Right lung (tissue), 2 donors: ENCODE measurements at regions not wholly inside any gene's neighbourhood (a gene's known extent, or its start where the extent isn't known, plus 50 kb on each side); places are given as distances from the start of the nearest gene placed in this dataset.
A peak's percentile ranks its signal among the peaks of the same experiment; 100 is the strongest.
"Not testable (repeated sequence)": the region's sequence is repeated elsewhere in the genome, so short reads cannot be mapped to it uniquely, and the experiment has no call there.

Experiments
- DNase-seq, 2 donors: peaks; one replicate each; pipeline ENCODE4 v3.0.0-alpha.2; 2013

DNA sequence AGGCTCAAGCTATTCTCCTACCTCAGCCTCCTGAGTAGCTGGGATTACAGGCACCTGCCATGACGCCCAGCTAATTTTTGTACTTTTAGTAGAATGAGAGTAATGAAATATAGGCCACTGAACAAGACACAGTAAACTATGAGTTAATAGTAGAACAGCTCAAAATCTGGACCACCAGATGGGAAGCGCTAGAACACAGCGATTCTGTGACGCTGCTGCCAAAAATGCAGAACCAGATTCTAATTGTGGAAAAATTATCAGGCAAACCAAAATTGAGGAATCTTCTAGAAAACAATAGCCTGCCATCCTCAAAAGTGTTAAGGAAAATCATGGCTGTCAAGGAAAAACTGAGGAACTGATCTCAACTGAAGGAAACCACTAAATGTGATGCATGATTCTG lies 111.4 kb upstream of the TIAM1 start:
- DNase-seq: no peak

DNA sequence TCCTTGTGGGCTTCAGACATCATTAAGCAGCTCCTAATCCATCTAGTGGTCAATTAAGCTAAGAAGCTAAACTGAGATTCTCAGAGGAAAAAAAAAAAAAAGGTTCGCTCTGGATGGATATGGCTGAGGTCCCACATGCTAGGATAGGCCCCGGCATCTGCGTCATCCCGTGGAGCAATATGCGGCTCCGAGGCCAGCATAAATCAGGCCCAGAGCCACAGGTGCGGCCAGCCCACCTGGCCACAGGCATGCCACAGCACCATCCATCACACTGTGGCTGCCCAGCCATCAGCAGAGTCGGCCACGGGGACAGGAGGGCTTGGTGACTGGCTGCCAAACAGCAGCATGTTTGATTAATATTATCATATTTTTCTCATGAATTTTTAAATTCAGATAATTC lies 106.9 kb upstream of the TIAM1 start:
- no peak for DNase-seq

DNA sequence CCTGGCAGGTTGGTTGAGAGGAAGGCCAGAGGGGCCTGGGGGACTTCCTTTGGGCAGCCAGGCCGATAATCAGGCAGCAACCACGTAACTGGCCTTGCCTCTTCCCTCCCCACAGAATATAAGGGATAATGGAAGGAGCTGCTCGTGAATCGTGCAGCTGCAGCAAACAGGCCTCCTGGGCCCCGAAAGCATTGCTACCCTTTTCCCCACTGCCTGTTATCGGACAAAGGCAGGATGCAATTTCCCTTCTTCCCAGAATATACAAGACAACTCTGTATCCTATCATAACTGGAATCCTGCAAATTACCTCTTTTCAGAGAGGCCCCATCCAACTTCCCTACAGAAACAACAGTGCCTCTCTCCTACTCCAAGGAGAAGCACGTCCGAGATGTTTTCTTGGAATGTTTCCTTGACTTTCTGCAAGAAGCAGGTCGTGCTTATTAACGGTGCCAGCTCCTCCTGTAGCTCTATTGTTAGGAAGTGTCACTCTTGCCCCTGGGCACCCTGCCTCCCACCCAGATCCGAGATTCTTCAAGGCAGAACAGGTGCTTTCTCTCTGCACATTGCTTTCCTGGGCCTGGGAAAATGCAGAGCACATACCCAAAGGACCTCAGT lies 106.0 kb upstream of the TIAM1 start:
- no peak for DNase-seq

DNA sequence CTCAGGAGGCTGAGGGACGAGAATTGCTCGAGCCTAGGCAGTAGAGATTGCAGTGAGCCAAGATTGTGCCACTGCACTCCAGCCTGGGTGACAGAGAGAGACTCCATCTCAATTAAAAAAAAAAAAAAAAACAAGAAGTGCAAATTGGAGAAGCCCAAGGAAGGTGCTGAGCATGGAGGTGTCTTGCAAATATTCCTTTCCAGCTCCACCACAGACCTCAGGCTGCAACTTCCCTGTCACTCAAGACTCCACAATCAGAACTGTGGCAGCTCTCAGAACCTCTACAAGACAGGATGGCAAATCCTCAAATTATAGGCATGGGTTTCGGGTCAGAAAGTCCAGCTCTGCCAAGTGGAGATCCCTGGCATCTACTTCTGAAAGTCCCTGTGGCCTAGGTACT lies 104.4 kb upstream of the TIAM1 start:
- DNase-seq: no peak

DNA sequence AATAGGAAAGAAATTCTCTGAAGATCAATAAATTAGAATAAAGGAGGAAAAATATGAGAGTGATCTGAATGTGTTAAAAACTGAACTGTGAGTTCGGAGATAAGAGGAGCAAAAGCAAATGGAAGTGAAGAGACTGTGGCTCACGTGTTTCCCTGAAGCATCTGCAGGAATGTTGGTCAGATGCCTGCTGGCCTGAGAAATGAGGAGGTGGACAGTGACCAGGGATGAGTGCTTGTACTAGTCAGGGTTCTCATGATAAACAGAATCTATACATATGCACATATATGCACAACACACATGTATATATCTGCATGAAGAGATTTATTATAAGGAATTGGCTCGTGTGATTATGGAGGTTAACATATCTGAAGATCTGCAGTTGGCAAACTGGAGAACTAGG lies 103.4 kb upstream of the TIAM1 start:
- no peak for DNase-seq

DNA sequence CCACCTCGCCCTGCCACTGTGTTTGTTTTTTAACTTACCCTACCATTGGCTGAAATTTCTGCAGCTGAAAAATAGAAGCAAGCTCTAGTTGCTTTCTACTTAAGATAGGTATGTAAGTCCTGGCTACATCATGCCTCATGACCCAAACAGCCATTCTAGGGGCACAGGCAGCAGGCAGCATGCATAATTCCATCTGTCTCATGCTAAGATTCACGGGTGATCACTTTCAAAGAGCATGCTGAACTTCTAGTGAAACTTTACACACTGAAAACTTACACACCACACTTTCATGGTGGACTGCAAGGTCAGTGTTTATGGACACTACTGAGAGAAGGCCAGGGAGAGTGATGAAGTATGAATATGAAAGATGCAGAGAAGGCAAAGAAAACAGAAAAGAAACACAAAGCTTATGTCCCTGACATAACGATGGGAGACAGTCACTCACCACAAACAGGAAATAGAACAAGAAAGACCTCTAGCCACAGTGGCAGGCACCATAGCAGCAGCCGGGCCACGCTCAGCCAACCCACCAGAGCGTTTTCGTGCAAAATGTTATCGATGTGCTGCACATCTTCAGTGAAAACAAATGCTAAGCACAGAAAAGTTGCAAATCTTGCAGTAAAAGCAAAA lies 102.3 kb upstream of the TIAM1 start:
- DNase-seq: no peak

DNA sequence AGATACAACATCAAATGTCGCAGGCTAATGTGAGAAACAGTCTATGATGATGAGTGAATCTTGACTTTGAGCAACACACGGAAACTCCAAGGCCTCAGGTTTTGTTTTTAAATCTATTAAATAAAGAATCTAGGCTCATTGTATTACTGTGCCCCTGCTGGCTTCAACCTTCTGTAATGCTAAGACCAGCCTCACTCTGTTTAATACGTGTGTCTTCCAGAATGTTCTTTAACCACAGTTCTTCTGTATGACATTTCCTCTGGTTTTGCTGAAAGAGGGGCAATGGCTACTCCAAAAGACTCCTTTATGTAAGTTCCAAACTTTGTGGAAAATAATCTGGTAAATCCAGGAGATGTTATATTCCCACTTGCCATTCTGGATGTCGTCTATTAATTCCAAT lies 101.1 kb upstream of the TIAM1 start:
- no peak for DNase-seq

DNA sequence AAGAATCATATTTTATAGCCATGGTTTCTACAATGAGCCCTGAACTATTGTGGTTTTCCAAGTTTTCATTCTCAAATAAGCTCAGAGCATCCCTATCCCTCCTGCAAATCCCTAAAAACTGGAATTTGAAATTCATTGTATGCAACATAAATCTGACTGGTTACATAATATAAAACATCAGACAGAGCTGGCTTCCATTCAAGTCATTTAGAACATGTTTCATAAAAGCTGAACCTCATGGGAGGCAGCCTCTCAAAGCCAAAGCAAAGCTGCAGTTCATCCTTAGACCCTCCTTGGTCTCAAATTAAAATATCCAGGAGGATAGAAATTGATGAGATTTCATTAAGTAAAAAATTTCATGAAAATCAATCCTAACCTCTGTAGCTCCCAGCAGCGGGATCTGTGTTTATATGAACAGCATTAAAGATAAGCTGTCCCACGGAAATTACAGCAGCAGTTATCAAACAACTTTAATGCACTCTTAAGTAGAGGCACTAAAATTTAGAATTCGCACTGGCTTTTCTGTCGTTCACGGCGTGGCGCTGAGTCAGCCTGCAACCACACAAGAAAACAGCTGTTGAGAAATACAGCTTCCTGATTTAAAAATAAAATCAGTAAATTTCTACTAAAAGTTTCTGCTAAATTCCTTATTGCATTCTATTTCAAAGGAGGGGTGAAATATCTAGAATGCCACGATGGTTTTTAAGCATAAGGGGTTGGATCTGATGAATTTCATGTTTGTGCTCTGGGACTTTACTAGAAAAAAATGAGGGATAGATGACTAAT lies 99.9 kb upstream of the TIAM1 start:
- peak; percentile 43 to 52 for DNase-seq

DNA sequence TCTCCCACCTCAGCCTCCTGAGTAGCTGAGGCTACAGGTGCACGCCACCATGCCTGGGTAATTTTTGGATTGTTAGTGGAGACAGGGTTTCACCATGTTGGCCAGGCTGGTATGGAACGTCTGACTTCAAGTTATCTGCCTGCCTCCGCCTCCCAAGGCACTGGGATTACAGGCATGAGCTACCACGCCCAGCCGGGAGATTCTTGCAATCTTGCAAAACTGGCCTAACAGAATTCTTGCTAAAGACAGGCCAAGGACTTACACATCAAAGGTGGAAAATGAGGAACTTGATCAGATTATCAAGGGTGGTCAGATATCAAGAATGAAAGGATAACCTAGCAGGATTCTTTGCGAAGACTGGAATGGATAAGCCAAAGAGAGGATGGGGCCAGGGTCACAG lies 98.3 kb upstream of the TIAM1 start:
- no peak for DNase-seq

DNA sequence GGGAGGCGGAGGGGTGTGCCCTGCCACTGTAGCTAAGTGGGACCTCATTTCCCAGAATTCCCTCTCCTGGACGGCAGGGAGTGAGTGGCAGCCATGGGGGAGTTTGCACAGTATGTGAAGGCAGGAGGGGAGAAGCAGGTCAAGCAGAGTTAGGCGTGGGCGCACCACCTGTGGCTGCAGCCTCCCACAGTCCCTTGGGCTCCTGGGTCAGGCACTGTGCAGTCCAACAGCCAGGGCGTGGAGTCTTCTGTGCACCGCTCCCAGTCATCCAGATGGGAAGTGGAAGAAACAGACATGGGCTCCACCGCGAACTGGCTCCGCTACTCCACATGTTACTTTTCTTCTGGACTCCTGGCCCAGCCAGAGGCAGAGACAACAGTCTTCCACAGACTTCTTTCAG lies 85.4 kb upstream of the TIAM1 start:
- DNase-seq: no peak

DNA sequence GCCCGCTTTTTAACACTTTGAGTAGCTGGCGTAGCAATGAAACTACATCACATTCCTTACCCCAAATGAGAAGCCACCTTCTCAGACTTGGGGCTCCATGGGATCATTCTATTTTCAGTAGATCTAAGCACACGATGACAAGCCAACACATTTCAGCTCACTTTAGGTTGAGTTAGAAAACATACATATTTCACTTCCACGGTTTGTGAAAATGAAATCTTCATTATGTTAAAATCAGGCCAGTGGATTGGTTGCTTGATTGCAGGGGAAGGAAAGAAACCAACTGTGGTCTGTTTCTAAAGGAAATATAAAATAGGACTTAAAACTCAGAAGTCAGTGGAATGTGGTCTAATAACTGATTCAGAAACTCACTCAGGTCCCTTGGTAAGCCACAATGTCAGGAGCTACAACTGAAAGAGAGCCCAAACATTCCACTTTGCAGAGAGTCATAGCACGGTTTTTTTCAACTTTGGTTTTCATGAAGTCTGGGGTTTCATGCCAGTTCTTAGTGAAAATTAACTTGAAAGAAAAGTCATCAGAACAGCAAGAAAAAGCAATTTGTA lies 82.3 kb upstream of the TIAM1 start:
- DNase-seq: no peak

DNA sequence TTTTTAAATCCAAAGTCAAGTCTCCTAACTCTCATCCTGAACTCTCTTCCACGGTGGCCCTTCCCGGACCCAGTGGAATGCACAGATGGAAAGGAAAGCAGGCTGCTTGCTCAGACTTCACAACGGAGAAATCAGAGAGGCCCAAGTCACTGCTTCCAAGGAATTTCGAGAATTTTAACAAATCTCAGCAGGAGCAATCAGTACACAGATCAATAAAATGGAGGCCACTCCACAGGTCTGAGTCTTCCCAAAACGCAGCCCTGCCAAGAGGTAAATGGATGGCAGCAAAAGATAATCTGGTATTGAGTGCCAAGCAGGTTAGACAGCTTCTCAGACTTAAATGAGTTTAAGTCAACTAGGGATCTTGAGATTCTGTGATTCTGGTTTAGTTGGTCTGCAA lies 81.1 kb upstream of the TIAM1 start:
- DNase-seq: no peak

DNA sequence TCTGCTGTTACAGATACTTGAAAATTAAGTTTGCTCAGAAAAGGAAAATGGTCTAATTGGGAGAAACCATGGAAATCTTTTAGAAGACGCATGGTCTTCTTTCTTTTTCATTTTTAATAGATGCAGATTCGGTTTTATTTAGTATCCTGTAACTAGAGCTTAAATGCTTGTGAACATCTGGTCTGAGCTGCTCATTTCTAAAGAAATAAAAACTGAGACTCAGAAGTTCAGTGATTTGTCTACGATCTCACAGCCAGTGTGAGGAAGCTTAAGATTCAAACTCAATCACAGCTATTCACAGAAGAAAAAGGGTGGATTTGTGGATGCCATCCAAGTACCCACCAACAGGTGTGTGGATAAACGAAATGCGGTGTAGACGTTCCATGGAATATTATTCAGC lies 80.0 kb upstream of the TIAM1 start:
- no peak for DNase-seq

DNA sequence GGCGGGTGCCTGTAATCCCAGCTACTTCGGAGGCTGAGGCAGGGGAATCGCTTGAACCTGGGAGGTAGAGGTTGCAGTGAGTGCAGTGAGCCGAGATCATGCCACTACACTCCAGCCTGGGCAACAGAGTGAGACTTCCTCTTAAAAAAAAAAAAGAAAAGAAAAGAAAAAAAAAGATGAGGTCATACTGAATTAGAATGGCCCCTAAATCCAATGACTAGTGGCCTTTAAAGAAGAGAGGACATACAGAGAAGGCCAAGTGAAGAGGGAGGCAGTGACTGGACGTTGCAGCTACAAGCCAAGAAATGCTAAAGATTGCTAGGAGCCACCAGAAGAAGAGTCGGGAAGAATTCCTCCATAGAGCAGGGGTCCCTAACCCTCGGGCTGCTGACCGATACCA lies 76.9 kb upstream of the TIAM1 start:
- DNase-seq: no peak

DNA sequence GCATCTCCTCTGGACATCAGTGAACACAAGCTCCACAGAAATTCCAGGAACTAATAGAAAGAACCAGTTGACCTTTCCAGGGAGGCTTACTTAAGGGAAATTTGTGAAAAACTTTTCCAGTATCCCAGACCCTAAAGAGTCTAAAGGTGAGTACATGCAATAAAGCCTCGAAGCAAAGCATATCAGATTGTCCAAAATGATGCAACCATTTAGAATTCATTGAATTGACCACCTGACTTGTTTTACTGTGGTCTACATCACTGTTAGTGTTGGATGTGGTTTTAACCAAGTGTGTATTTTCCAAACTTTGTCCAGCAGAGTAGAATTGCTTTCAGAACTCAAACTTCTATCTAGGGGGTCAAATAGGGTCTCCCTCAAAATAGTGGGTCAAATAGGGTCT lies 76.3 kb upstream of the TIAM1 start:
- no peak for DNase-seq

DNA sequence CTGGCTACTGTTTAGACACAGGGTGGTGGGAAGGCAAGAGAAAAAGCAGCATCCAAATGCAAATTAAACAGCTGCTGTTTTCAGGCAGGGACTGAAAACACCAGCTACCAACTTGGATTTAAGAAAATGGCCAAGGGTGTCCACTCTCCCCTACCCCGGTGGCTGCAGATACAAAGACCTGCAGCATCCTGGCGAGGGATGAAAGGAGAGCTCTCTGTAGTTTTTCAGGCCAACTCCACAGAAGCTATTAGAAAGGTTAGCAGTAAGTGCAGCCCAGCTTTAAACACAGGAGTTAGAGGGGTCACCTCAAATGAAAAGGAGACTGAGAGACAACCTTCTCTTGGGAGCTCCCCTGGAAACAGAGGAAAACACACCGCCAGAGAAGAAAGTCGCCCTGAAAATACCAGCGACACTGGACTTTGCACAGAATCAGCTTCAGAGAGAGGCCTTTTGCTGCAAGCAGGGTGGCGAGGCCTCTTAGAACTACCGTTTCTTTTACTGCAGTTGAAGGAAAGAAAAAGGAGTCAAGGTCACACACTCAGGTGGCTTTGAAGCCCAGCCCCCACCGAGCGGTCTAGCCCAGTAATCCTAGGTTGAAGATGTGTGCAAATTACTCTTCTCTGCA lies 74.4 kb upstream of the TIAM1 start:
- DNase-seq: no peak

DNA sequence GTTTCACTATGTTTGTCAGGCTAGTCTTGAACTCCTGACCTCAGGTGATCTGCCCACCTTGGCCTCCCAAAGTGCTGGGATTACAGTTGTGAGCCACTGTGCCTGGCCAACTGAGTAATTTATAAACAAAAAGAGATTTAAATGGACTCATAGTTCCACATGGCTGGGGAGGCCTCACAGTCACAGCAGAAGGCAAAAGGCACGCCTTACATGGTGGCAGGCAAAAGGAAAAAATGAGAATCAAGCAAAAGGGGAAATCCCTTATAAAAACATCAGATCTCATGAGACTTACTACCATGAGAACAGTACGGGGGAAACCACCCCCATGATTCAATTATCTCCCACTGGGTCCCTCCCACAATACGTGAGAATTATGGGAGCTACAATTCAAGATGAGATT lies 73.2 kb upstream of the TIAM1 start:
- DNase-seq: not testable (repeated sequence)

DNA sequence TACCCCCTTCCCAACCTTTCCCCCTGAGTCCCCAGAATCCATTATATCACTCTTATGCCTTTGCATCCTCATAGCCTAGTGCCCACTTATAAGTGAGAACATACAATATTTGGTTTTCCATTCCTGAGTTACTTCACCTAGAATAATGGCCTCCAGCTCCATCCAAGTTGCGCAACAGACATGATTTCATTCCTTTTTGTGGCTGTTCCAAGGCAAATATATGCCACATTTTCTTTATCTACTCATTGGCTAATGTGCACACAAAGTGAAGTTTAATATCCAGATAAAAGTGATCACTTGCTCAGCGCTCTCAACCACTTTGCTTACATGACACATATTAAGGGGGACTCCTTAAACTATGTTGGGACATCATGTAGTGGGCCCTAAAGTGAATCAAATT lies 72.4 kb upstream of the TIAM1 start:
- no peak for DNase-seq

DNA sequence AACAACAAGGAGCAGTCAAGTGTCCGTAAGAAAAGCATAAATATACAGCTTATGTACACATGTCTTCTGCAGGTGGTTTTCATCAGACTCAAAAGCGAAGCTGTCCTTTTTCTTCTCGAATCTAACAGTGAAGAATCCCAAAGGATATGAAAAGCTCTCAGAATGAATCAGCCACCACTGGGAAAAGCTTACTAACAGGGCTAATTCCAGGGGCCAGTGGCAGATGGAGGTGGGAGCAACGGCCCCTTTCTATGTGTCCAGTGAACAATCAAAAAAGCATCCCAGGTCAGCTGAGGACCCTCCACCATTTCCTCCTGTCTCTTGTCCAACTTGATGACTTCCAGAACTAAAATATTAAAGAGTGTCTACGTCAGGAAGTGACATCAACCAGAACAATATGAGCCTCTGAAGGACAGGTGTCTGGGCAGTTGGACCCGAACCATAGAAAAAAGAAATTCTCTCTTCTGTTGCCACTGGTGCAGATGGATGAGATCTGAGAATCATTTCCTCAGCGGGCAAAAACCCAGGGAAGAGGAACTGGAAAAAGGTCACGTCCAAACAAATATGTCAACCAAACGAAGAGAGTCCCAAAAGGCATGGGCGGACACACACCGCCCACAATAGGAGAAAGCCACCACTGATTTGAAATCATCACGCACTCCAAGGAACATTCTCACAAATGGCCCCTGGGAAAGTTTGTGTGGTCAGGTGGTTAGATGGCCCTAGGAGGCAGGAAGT lies 70.4 kb upstream of the TIAM1 start:
- DNase-seq: no peak

DNA sequence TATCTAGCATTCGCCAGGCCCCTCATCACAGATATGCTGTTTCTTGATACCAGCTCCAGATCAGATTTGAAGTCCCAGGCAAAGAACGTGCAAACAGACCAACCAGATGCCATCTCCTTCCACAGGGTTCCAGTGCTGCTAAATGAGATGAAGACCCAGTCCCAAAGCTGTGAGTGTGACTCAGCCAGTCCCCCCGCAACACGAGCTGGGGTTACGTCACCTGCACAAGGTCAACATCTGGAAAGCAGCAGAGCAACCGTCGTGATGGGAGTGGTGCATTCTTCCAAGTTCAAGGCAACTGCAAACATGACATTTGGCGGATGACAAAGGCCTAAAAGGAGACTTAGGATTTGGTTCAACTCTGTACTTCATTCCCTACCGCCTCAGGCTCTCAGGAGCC lies 69.6 kb upstream of the TIAM1 start:
- no peak for DNase-seq

DNA sequence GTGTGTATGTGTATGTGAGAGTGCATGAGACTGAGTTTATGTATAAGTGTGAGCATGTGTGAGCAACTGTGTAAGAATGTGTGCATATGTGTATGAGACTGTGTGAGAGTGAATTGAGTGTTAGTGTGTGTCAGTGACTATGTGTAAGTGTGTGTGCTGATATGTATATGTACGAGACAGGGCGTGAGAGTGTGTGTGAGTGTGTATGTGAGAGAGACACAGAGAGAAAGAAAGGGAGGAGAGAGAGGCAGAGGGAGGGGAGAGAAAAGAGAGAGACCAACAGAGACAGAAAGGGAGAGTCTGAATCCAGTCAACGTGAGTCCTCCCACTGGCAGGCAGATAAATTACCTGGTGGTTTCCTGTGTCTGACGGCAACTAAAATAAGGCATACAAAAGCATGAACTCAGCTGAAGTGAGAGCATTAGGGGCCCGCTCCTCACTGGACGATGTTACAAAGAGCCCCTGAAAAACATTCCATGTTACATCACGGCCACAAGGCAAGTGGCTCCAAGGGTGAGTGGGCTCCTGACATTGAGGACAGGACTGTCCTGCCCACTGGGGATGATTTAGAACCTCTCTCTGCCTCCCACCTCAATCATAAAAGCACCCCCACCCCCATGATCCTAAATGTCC lies 66.6 kb upstream of the TIAM1 start:
- DNase-seq: no peak
